Neural crest cell (in vitro differentiated cells): ENCODE measurements at regions not wholly inside any gene's neighbourhood (a gene's known extent, or its start where the extent isn't known, plus 50 kb on each side); places are given as distances from the start of the nearest gene placed in this dataset.
"Not testable (repeated sequence)": the region's sequence is repeated elsewhere in the genome, so short reads cannot be mapped to it uniquely, and the experiment has no call there.

ENCODE experiments used
- DNase-seq: peaks from one replicate; pipeline ENCODE4 v3.0.0; 2021; ENCODE audit warnings: low read depth, mixed read lengths, low spot score
- H3K27ac Mint-ChIP-seq: one replicate; pipeline ENCODE4 v1.8.0; 2021; ENCODE audit warnings: mild to moderate bottlenecking, mixed read lengths; ENCODE audit not compliant: unreplicated experiment
- H3K27me3 Mint-ChIP-seq: 2 replicates; pipeline ENCODE4 v1.8.0; 2021; ENCODE audit warnings: low read depth, mild to moderate bottlenecking, mixed read lengths
- H3K36me3 Mint-ChIP-seq: 2 replicates; pipeline ENCODE4 v1.8.0; 2021; ENCODE audit warnings: low read depth, mild to moderate bottlenecking, mixed read lengths
- H3K4me1 Mint-ChIP-seq: 2 replicates; pipeline ENCODE4 v1.8.0; 2021; ENCODE audit warnings: mixed read lengths
- H3K4me3 Mint-ChIP-seq: one replicate; pipeline ENCODE4 v1.8.0; 2021; ENCODE audit warnings: mild to moderate bottlenecking, mixed read lengths
- H3K9me3 Mint-ChIP-seq: 2 replicates; pipeline ENCODE4 v1.8.0; 2021; ENCODE audit warnings: mixed read lengths
- CTCF ChIP-seq: fragments of 200-600 bp; sonication (generic); conservative IDR thresholded peaks from 2 replicates; pipeline ENCODE4 v1.5.0; 2021; ENCODE audit warnings: antibody characterized with exemption, mild to moderate bottlenecking

GRCh38 chr16:10297341-10298006 lies 88.4 kb upstream of the ATF7IP2 start:
- TF ChIP-seq CTCF, result no peak
- H3K9me3 Mint-ChIP-seq, result peaks cover 12% of the 10 kb centered on the region

GRCh38 chr16:10300905-10301304 lies 85.0 kb upstream of the ATF7IP2 start:
- Mint-ChIP-seq H3K27ac (no peak overlapping the region), H3K4me1 (peaks cover 3% of the 10 kb centered on the region), H3K9me3 (no peaks in the 10 kb centered on the region), H3K36me3 (no peaks in the 10 kb centered on the region), H3K27me3 (no peaks in the 10 kb centered on the region), H3K4me3 (no peak overlapping the region)
- DNase-seq, result no peak
- TF ChIP-seq CTCF, result no peak

More at GRCh38 chr16:10297341-10298006, 88.4 kb upstream of the ATF7IP2 start:
- Mint-ChIP-seq H3K4me3 (no peak overlapping the region), H3K27me3 (no peaks in the 10 kb centered on the region), H3K27ac (peak overlapping the region; percentile 54), H3K36me3 (peaks cover 9% of the 10 kb centered on the region), H3K4me1 (peaks cover 3% of the 10 kb centered on the region)
- DNase-seq, result no peak

GRCh38 chr16:10301547-10301946 lies 84.3 kb upstream of the ATF7IP2 start:
- not testable (repeated sequence) for H3K27me3 Mint-ChIP-seq, H3K27ac Mint-ChIP-seq, H3K36me3 Mint-ChIP-seq, DNase-seq, H3K9me3 Mint-ChIP-seq, H3K4me1 Mint-ChIP-seq, H3K4me3 Mint-ChIP-seq

GRCh38 chr16:10305912-10306311 lies 79.9 kb upstream of the ATF7IP2 start:
- TF ChIP-seq CTCF, result no peak
- DNase-seq, result no peak

GRCh38 chr16:10308305-10309193 lies 77.3 kb upstream of the ATF7IP2 start:
- no peak for TF ChIP-seq CTCF
- no peak for DNase-seq
- Mint-ChIP-seq H3K4me3 (no peak overlapping the region), H3K9me3 (no peaks in the 10 kb centered on the region), H3K27ac (no peak overlapping the region), H3K27me3 (no peaks in the 10 kb centered on the region), H3K4me1 (no peaks in the 10 kb centered on the region), H3K36me3 (no peaks in the 10 kb centered on the region)

More at GRCh38 chr16:10305912-10306311, 79.9 kb upstream of the ATF7IP2 start:
- Mint-ChIP-seq H3K36me3 (no peaks in the 10 kb centered on the region), H3K4me3 (no peak overlapping the region), H3K9me3 (no peaks in the 10 kb centered on the region), H3K27ac (no peak overlapping the region), H3K27me3 (no peaks in the 10 kb centered on the region), H3K4me1 (no peaks in the 10 kb centered on the region)
